SJSA1 (cell line): ENCODE measurements at regions not wholly inside any gene's neighbourhood (a gene's known extent, or its start where the extent isn't known, plus 50 kb on each side); places are given as distances from the start of the nearest gene placed in this dataset.

ENCODE experiments used
- DNase-seq, 2 experiments: peaks; one replicate each; pipeline ENCODE4 v3.0.0-alpha.2; 2015 to 2020; ENCODE audit warnings: low spot score in 2 of 2, low read depth in 1 of 2
- H3K27ac ChIP-seq: fragments of 250-450 bp; sonication (Bioruptor Pico); 2 replicates; pipeline ENCODE4 v1.5.1; 2020; ENCODE audit warnings: mild to moderate bottlenecking, moderate library complexity
- H3K27me3 ChIP-seq: fragments of 250-450 bp; sonication (Bioruptor Pico); replicated peaks from 2 replicates; pipeline ENCODE4 v1.5.1; 2020; ENCODE audit warnings: mild to moderate bottlenecking, moderate library complexity
- H3K36me3 ChIP-seq: fragments of 250-450 bp; sonication (Bioruptor Pico); 2 replicates; pipeline ENCODE4 v1.5.1; 2020; ENCODE audit warnings: mild to moderate bottlenecking
- H3K4me1 ChIP-seq: fragments of 250-450 bp; sonication (Bioruptor Pico); replicated peaks from 2 replicates; pipeline ENCODE4 v1.6.1; 2021; ENCODE audit warnings: mild to moderate bottlenecking
- H3K4me3 ChIP-seq: fragments of 250-450 bp; sonication (Bioruptor Pico); 2 replicates; pipeline ENCODE4 v1.5.1; 2020; ENCODE audit warnings: mild to moderate bottlenecking
- H3K9me3 ChIP-seq: fragments of 250-450 bp; sonication (Bioruptor Pico); replicated peaks from 2 replicates; pipeline ENCODE4 v1.5.1; 2020; ENCODE audit warnings: mild to moderate bottlenecking

DNA sequence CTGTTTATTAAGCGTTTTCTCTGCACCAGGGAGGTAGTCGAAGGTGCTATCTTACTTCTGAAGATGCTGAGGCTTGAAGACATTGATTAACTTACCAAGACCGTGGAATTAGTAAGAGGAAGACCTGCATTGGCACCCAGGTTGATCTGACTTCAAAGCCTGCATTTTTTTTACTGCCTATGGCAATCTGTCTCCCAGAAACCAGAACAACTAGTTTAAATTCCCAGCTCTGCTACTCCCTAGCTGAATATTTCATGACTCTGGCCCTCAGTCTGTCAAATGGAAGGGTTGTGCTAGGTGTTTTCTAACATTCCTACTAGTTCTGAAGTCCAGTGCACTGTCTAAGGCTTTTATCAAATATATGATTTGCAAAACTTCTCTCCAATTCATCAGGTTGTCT lies 52.0 kb upstream of the GRAMD1B start:
- Histone ChIP-seq H3K4me3 (no peak overlapping the region), H3K9me3 (no peaks in the 10 kb centered on the region), H3K4me1 (no peaks in the 10 kb centered on the region), H3K27ac (no peak overlapping the region), H3K36me3 (no peaks in the 10 kb centered on the region), H3K27me3 (no peaks in the 10 kb centered on the region)
- DNase-seq, result no peak

GRCh38 chr11:123377355-123377754 lies 52.7 kb upstream of the GRAMD1B start:
- Histone ChIP-seq H3K36me3 (no peaks in the 10 kb centered on the region), H3K9me3 (no peaks in the 10 kb centered on the region), H3K4me3 (no peak overlapping the region), H3K4me1 (no peaks in the 10 kb centered on the region), H3K27me3 (no peaks in the 10 kb centered on the region), H3K27ac (no peak overlapping the region)
- no peak for DNase-seq

GRCh38 chr11:123375832-123376231 lies 54.2 kb upstream of the GRAMD1B start:
- no peak for DNase-seq
- Histone ChIP-seq H3K4me1 (no peaks in the 10 kb centered on the region), H3K27ac (no peak overlapping the region), H3K36me3 (no peaks in the 10 kb centered on the region), H3K9me3 (no peaks in the 10 kb centered on the region), H3K4me3 (no peak overlapping the region), H3K27me3 (no peaks in the 10 kb centered on the region)

DNA sequence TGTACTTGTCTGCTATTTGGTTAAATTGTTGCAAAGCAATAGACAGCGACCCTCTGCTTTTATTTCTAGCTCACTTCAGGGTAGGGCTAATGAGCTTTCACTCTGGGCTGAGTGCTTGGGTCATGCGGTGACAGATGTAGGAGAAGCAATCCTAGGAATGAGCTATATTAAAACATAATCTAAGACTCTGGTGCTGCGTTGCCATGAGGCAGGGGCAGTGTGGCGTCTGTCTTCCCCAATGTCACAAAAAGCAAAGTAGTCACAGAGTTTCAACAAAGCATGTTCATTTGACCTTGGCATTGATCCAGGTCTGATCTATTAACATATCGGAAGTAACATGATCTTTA lies 55.5 kb upstream of the GRAMD1B start:
- DNase-seq, result no peak
- no peaks in the 10 kb centered on the region for H3K27me3 ChIP-seq
- no peaks in the 10 kb centered on the region for H3K36me3 ChIP-seq
- no peaks in the 10 kb centered on the region for H3K4me1 ChIP-seq
- no peak overlapping the region for H3K27ac ChIP-seq
- H3K9me3 ChIP-seq, result no peaks in the 10 kb centered on the region
- H3K4me3 ChIP-seq, result no peak overlapping the region

- Histone ChIP-seq H3K27ac (no peak overlapping the region), H3K4me1 (no peaks in the 10 kb centered on the region), H3K27me3 (no peaks in the 10 kb centered on the region), H3K36me3 (no peaks in the 10 kb centered on the region), H3K4me3 (no peak overlapping the region), H3K9me3 (no peaks in the 10 kb centered on the region)
- no peak for DNase-seq
Measured at GRCh38 chr11:123373754-123374621, 56.1 kb upstream of the GRAMD1B start.

GRCh38 chr11:123371506-123372297 lies 58.4 kb upstream of the GRAMD1B start:
- Histone ChIP-seq H3K4me3 (no peak overlapping the region), H3K4me1 (no peaks in the 10 kb centered on the region), H3K27ac (no peak overlapping the region), H3K36me3 (no peaks in the 10 kb centered on the region), H3K9me3 (no peaks in the 10 kb centered on the region), H3K27me3 (no peaks in the 10 kb centered on the region)
- DNase-seq, result no peak

DNA sequence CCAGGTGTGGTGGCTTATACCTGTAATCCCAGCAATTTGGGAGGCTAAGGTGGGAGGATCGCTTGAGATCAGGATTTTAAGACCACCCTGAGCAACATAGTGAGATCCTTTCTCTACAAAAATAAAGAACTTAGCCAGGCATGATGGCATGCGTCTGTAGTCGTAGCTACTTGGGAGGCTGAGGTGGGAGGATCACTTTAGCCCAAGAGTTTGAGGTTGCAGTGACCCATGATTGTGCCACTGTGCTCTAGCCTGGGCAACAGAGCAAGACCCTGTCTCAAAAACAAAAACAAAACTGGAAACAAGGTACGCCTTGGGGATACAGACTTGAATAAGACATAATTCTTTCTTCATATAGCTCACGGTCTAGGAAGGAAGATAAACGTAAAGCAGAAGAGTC lies 63.1 kb upstream of the GRAMD1B start:
- Histone ChIP-seq H3K4me3 (no peak overlapping the region), H3K27ac (no peak overlapping the region), H3K27me3 (no peaks in the 10 kb centered on the region), H3K9me3 (no peaks in the 10 kb centered on the region), H3K36me3 (no peaks in the 10 kb centered on the region), H3K4me1 (no peaks in the 10 kb centered on the region)
- no peak for DNase-seq

- Histone ChIP-seq H3K27ac (no peak overlapping the region), H3K36me3 (no peaks in the 10 kb centered on the region), H3K4me3 (no peak overlapping the region), H3K27me3 (no peaks in the 10 kb centered on the region), H3K4me1 (no peaks in the 10 kb centered on the region), H3K9me3 (no peaks in the 10 kb centered on the region)
- no peak for DNase-seq
Measured at GRCh38 chr11:123365955-123366354, 64.1 kb upstream of the GRAMD1B start.

- no peak overlapping the region for H3K4me3 ChIP-seq
- H3K9me3 ChIP-seq, result no peaks in the 10 kb centered on the region
- no peaks in the 10 kb centered on the region for H3K4me1 ChIP-seq
- no peaks in the 10 kb centered on the region for H3K27me3 ChIP-seq
- H3K27ac ChIP-seq, result no peak overlapping the region
- no peak for DNase-seq
- H3K36me3 ChIP-seq, result no peaks in the 10 kb centered on the region
Measured at GRCh38 chr11:123364080-123364479, 66.0 kb upstream of the GRAMD1B start.

DNA sequence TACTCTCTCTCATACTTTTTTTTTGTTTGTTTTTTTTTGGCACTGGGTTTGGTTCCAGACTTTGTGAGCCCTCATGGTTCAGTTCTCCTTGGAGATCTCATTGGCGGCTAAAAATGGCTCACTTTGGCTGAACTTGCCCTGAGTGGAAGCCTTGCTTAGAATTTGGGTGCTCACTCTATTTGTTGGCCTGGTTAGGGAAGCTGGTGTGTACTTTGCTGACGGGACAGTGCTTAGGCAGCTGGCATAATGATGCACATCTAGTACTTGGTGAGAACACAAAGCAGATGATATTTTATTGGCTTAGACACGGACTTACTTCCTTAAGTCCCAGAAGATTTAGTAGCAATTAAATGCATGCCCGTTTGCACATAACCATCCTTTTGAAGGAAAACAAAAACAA lies 66.5 kb upstream of the GRAMD1B start:
- H3K27me3 ChIP-seq, result no peaks in the 10 kb centered on the region
- no peaks in the 10 kb centered on the region for H3K4me1 ChIP-seq
- no peaks in the 10 kb centered on the region for H3K9me3 ChIP-seq
- H3K36me3 ChIP-seq, result no peaks in the 10 kb centered on the region
- DNase-seq, result no peak
- H3K4me3 ChIP-seq, result no peak overlapping the region
- no peak overlapping the region for H3K27ac ChIP-seq

DNA sequence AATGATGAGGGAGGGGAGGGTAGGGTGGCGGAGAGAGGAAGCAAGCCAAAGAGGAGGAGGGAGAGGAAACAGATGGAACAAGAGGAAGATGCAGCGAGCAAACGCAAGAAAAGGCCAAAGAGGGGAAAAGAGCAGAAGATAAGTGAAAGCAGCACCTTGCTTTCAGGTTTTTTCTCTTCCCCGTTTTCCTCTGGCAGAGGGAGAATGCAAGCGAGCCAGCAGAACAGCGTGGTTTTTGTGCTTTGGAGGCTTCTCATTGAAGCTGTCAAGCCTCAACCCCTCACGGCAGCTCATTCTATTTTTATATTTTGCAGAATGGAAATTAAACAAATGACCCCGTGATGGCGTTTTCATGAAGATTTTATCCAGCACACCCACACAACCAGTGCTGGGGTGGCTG lies 67.1 kb upstream of the GRAMD1B start:
- H3K4me1 ChIP-seq, result no peaks in the 10 kb centered on the region
- no peak overlapping the region for H3K4me3 ChIP-seq
- no peaks in the 10 kb centered on the region for H3K27me3 ChIP-seq
- H3K36me3 ChIP-seq, result no peaks in the 10 kb centered on the region
- no peak overlapping the region for H3K27ac ChIP-seq
- no peak for DNase-seq
- H3K9me3 ChIP-seq, result no peaks in the 10 kb centered on the region

GRCh38 chr11:123362186-123362585 lies 67.9 kb upstream of the GRAMD1B start:
- H3K36me3 ChIP-seq, result no peaks in the 10 kb centered on the region
- 0 out of 2 replicates have a peak, but pooled peaks cover 2% of the 10 kb centered on the region for H3K27me3 ChIP-seq

GRCh38 chr11:123361110-123361509 lies 69.0 kb upstream of the GRAMD1B start:
- Histone ChIP-seq H3K27ac (no peak overlapping the region), H3K9me3 (no peaks in the 10 kb centered on the region), H3K4me3 (no peak overlapping the region), H3K36me3 (no peaks in the 10 kb centered on the region), H3K27me3 (0 out of 2 replicates have a peak, but pooled peaks cover 2% of the 10 kb centered on the region), H3K4me1 (no peaks in the 10 kb centered on the region)
- no peak for DNase-seq

More at GRCh38 chr11:123362186-123362585, 67.9 kb upstream of the GRAMD1B start:
- no peak for DNase-seq
- H3K27ac ChIP-seq, result no peak overlapping the region
- H3K4me1 ChIP-seq, result no peaks in the 10 kb centered on the region
- H3K9me3 ChIP-seq, result no peaks in the 10 kb centered on the region
- H3K4me3 ChIP-seq, result no peak overlapping the region

- no peak for DNase-seq
- no peaks in the 10 kb centered on the region for H3K36me3 ChIP-seq
- H3K9me3 ChIP-seq, result no peaks in the 10 kb centered on the region
- no peaks in the 10 kb centered on the region for H3K4me1 ChIP-seq
- H3K4me3 ChIP-seq, result no peak overlapping the region
- 0 out of 2 replicates have a peak, but pooled peaks cover 2% of the 10 kb centered on the region for H3K27me3 ChIP-seq
- no peak overlapping the region for H3K27ac ChIP-seq
Measured at GRCh38 chr11:123360267-123360936, 69.7 kb upstream of the GRAMD1B start.
